ENCODE measurements at regions not wholly inside any gene's neighbourhood (a gene's known extent, or its start where the extent isn't known, plus 50 kb on each side); places are given as distances from the start of the nearest gene placed in this dataset.

DNA sequence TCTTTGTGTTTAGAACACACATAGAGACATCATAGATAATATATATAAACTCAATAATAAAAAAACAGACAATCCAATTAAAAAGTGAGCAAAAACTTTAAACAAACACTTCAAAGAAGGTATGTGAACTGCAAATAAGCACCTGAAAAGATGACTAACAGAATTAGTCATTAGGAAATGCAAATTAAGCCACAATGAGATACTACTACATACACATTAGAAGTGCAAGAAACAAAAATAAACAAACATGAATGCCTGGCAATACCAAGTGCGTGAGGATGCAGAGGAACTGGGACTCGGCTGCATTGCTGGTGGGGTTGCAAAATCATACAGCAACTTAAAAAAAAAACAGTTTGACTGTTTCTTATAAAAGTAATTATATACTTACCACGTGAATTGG lies 799.0 kb downstream of the KCNJ2 start:
- no peak overlapping the region for H3K4me3 ChIP-seq (ENCODE audit: low read length)
- no peaks in the 10 kb centered on the region for H3K36me3 ChIP-seq (ENCODE audit: control insufficient read depth, insufficient read depth, low read length)
- no peak overlapping the region for H3K9ac ChIP-seq (ENCODE audit: low read length)
- no peaks in the 10 kb centered on the region for H3K27me3 ChIP-seq (ENCODE audit: control insufficient read depth, insufficient read depth, low read length)
- no peaks in the 10 kb centered on the region for H3K4me1 ChIP-seq (ENCODE audit: control insufficient read depth, insufficient read depth, low read length)
- no peak overlapping the region for H3K27ac ChIP-seq (ENCODE audit: low read depth, low read length)

DNA sequence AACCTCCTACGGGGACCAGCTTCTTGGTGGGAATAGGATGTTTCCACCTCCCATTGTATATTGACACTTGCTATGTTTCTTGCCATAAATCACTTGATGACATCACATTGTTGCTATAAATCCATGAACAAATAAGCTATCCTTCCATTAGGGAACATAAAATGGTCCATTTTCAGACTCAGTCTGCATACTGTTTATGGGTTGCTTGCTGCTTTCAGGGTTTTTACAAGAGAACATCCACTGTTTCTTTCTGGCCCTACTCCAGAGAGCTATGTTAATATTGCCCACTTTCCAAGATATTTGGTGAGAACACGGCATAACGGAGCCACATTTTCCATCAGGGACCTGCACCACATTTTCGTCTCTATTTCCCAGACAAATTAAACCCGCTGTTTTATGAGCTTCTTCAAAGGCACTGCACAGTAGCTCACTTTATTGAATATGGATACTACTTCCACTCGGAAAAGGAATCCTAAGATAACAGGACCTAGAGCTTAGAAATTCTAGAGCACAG lies 800.2 kb downstream of the KCNJ2 start:
- H3K27ac ChIP-seq (ENCODE audit: low read depth, low read length) = no peak overlapping the region
- no peaks in the 10 kb centered on the region for H3K36me3 ChIP-seq (ENCODE audit: control insufficient read depth, insufficient read depth, low read length)
- H3K27me3 ChIP-seq (ENCODE audit: control insufficient read depth, insufficient read depth, low read length) = no peaks in the 10 kb centered on the region
- H3K4me3 ChIP-seq (ENCODE audit: low read length) = no peak overlapping the region
- H3K9ac ChIP-seq (ENCODE audit: low read length) = no peak overlapping the region
- H3K4me1 ChIP-seq (ENCODE audit: control insufficient read depth, insufficient read depth, low read length) = no peaks in the 10 kb centered on the region

DNA sequence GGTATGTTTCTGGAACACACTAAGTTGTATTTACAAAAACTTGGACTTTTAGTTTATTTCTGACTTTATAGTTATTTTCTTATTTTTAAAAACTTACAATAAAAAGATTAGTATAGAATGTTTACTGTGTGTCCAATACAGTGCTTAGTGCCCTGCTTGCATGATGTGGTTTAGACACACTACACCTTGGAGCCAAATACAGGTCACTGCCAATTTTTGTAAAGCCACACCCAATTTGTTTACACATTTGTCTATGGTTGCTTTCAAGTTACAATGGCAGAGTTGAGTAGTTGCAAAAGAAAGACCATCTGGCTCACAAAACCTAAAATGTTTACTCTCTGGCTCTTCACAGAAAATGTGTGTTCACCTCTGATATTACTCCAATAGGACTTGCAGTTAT lies 807.1 kb downstream of the KCNJ2 start:
- no peak overlapping the region for H3K9ac ChIP-seq (ENCODE audit: low read length)
- no peak overlapping the region for H3K27ac ChIP-seq (ENCODE audit: low read depth, low read length)
- no peaks in the 10 kb centered on the region for H3K4me1 ChIP-seq (ENCODE audit: control insufficient read depth, insufficient read depth, low read length)
- H3K27me3 ChIP-seq (ENCODE audit: control insufficient read depth, insufficient read depth, low read length) = no peaks in the 10 kb centered on the region
- H3K4me3 ChIP-seq (ENCODE audit: low read length) = no peak overlapping the region
- no peaks in the 10 kb centered on the region for H3K36me3 ChIP-seq (ENCODE audit: control insufficient read depth, insufficient read depth, low read length)

DNA sequence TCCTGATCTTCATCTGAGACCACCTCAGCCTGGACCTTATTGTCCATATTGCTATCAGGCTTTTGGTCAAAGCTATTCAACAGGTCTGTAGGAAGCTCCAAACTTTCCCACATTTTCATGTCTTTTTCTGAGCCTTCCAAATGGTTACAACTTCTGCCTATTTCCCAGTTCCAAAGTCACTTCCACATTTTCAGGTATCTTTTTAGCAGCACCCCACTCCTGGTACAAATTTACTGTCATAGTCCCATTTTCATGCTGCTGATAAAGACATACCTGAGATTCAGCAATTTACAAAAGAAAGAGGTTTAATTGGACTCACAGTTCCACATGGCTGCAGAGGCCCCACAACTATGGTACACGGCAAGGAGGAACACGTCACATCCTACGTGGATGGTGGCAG lies 815.5 kb downstream of the KCNJ2 start:
- Histone ChIP-seq H3K9ac (ENCODE audit: low read length) (no peak overlapping the region), H3K27ac (ENCODE audit: low read depth, low read length) (no peak overlapping the region), H3K27me3 (ENCODE audit: control insufficient read depth, insufficient read depth, low read length) (no peaks in the 10 kb centered on the region), H3K4me1 (ENCODE audit: control insufficient read depth, insufficient read depth, low read length) (no peaks in the 10 kb centered on the region), H3K4me3 (ENCODE audit: low read length) (no peak overlapping the region), H3K36me3 (ENCODE audit: control insufficient read depth, insufficient read depth, low read length) (no peaks in the 10 kb centered on the region)

DNA sequence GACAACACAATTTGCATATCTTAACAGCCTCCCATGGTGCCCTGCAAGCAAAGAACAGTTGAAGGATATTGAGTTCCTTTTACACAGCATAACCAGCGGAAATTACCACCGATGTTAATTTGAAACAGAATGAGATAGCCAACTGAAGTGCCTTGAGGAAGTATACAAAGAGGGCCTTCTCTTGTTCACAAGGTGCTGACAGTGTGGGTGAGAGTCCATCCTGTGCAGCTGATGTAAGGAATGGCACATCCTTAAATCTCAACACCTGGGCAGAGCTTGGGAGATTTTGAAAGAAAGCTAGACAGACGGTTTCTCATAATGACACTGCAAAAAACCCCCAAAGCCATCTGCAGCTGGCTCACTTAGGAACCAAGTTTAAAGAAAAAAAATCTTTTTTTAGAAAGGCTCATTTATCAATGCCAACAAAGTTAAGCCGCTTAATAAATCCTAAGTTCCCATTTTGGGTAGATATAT lies 818.6 kb downstream of the KCNJ2 start:
- H3K4me1 ChIP-seq (ENCODE audit: control insufficient read depth, insufficient read depth, low read length) = no peaks in the 10 kb centered on the region
- H3K9ac ChIP-seq (ENCODE audit: low read length) = no peak overlapping the region
- H3K27ac ChIP-seq (ENCODE audit: low read depth, low read length) = no peak overlapping the region
- no peaks in the 10 kb centered on the region for H3K27me3 ChIP-seq (ENCODE audit: control insufficient read depth, insufficient read depth, low read length)
- no peak overlapping the region for H3K4me3 ChIP-seq (ENCODE audit: low read length)
- H3K36me3 ChIP-seq (ENCODE audit: control insufficient read depth, insufficient read depth, low read length) = no peaks in the 10 kb centered on the region

DNA sequence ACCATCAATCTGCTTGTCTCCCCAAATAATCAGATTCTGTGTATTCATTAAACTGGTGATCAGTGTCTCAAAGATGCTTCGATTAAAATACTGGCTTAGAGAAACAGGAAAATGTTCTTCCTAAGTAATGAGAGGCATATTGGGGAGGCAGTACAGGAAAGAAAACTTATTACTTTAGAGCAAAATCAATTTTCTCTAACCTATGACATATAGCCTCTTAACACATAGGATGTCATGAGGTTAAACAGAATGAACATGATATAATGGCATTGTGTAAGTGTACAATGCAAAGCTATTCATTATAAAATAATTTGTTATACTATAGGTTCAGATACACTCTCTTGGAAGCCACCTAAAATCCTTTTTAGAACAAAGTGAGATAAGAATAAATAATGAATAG lies 819.3 kb downstream of the KCNJ2 start:
- Histone ChIP-seq H3K27me3 (ENCODE audit: control insufficient read depth, insufficient read depth, low read length) (no peaks in the 10 kb centered on the region), H3K4me3 (ENCODE audit: low read length) (no peak overlapping the region), H3K27ac (ENCODE audit: low read depth, low read length) (no peak overlapping the region), H3K9ac (ENCODE audit: low read length) (no peak overlapping the region), H3K4me1 (ENCODE audit: control insufficient read depth, insufficient read depth, low read length) (no peaks in the 10 kb centered on the region), H3K36me3 (ENCODE audit: control insufficient read depth, insufficient read depth, low read length) (no peaks in the 10 kb centered on the region)

DNA sequence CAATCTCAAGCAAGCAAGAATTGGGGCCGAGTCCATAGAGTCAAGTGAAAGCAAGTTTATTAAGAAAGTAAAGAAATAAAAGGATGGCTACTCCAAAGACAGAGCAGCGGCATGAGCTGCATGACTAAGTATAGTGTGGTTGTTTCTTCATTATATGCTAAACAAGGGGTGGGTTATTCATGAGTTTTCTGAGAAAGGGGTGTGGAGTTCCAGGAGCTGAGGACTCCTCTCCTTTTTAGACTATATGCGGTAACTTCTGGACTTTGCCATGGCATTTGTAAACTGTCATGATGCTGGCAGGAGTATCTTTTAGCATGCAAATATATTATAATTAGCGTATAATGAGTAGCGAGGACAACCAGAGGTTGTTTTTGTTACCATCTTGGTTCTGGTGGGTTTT lies 819.9 kb downstream of the KCNJ2 start:
- Histone ChIP-seq H3K36me3 (ENCODE audit: control insufficient read depth, insufficient read depth, low read length) (no peaks in the 10 kb centered on the region), H3K27ac (ENCODE audit: low read depth, low read length) (no peak overlapping the region)

DNA sequence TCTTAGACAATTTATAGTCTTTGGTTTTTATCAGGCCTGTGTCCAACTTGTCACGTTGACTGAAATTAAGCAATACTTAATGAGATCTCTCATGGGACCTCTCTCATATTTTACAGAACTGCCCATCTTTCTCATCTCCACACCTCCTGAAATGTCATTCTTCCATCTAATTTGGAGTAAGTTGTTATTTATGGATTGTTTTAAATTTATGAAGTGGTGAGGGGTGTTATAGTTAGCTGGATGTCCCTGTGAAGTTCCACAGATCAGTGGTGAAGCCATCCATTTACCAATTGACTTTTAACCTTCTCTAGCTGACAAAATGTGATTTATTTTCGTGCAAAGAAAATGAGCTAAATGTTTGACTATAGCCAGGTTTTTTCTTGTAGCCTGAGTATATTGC lies 824.9 kb downstream of the KCNJ2 start:
- no peak overlapping the region for H3K27ac ChIP-seq (ENCODE audit: low read depth, low read length)
- no peaks in the 10 kb centered on the region for H3K36me3 ChIP-seq (ENCODE audit: control insufficient read depth, insufficient read depth, low read length)
- no peaks in the 10 kb centered on the region for H3K27me3 ChIP-seq (ENCODE audit: control insufficient read depth, insufficient read depth, low read length)
- no peak overlapping the region for H3K4me3 ChIP-seq (ENCODE audit: low read length)
- H3K4me1 ChIP-seq (ENCODE audit: control insufficient read depth, insufficient read depth, low read length) = no peaks in the 10 kb centered on the region
- H3K9ac ChIP-seq (ENCODE audit: low read length) = no peak overlapping the region

More for the DNA sequence above, 819.9 kb downstream of the KCNJ2 start:
- no peak overlapping the region for H3K4me3 ChIP-seq (ENCODE audit: low read length)
- no peaks in the 10 kb centered on the region for H3K27me3 ChIP-seq (ENCODE audit: control insufficient read depth, insufficient read depth, low read length)
- no peak overlapping the region for H3K9ac ChIP-seq (ENCODE audit: low read length)
- H3K4me1 ChIP-seq (ENCODE audit: control insufficient read depth, insufficient read depth, low read length) = no peaks in the 10 kb centered on the region

DNA sequence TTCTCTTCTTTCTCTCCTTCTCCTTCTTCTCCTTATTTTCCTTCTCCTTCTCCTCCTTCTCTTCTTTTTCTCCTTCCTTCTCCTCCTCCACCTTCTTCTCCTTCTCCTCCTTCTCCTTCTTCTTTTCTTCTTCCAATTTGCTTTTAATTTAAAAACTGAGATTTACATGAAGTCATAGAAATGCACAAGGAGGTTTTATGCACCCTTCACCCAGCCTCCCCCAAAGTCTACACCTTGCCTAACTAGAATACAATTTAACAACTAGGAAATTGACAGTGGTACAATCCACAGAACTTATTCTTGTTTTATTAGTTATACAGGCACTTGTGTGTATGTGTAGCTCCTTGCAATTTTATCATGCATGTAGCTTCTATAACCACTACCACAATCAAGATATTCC lies 826.7 kb downstream of the KCNJ2 start:
- H3K27me3 ChIP-seq (ENCODE audit: control insufficient read depth, insufficient read depth, low read length) = no peaks in the 10 kb centered on the region
- no peak overlapping the region for H3K27ac ChIP-seq (ENCODE audit: low read depth, low read length)
- no peak overlapping the region for H3K9ac ChIP-seq (ENCODE audit: low read length)
- H3K4me3 ChIP-seq (ENCODE audit: low read length) = no peak overlapping the region
- no peaks in the 10 kb centered on the region for H3K36me3 ChIP-seq (ENCODE audit: control insufficient read depth, insufficient read depth, low read length)
- no peaks in the 10 kb centered on the region for H3K4me1 ChIP-seq (ENCODE audit: control insufficient read depth, insufficient read depth, low read length)

DNA sequence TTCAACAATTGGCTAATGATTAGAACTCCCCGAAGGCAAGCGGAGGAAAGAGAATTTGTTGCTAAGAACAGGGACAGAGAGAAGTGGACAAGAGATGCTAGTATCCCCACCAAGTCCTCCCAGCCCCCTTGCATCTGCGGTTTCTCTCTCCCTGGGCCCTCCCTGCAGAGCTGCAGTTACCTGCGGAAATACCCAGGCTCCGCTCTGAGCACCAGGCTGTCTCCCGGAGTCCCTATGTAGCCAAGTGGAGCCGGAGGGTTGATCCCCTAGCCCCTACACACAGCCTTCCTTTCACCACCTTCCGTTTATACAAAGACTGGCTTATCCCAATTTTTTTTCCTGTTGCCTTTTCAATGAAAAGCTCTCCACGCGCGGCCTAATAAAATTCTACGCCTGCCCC lies 834.4 kb downstream of the KCNJ2 start:
- Histone ChIP-seq H3K4me3 (ENCODE audit: low read length) (no peak overlapping the region), H3K36me3 (ENCODE audit: control insufficient read depth, insufficient read depth, low read length) (no peaks in the 10 kb centered on the region), H3K27me3 (ENCODE audit: control insufficient read depth, insufficient read depth, low read length) (no peaks in the 10 kb centered on the region), H3K4me1 (ENCODE audit: control insufficient read depth, insufficient read depth, low read length) (no peaks in the 10 kb centered on the region), H3K27ac (ENCODE audit: low read depth, low read length) (no peak overlapping the region), H3K9ac (ENCODE audit: low read length) (no peak overlapping the region)

DNA sequence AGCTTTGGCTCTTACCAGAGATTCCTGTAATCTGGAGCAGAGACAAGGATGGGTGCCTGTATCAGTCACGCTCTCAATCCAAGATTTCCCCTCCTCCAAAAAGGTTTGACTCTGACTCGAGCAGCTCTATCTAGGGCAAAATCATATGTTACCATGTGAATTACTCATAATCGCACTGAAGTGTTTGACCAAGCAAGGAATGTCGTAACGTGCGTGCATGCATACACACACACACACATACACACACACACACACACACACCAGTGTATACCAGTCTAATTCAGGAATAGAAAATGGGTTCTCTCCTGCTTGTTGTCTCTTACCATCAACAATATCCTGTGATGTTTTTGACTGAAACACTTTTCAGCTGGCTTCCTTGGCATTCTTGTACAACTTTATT lies 835.1 kb downstream of the KCNJ2 start:
- H3K27ac ChIP-seq (ENCODE audit: low read depth, low read length) = no peak overlapping the region
- no peaks in the 10 kb centered on the region for H3K36me3 ChIP-seq (ENCODE audit: control insufficient read depth, insufficient read depth, low read length)
- H3K4me3 ChIP-seq (ENCODE audit: low read length) = no peak overlapping the region
- no peaks in the 10 kb centered on the region for H3K4me1 ChIP-seq (ENCODE audit: control insufficient read depth, insufficient read depth, low read length)
- H3K9ac ChIP-seq (ENCODE audit: low read length) = no peak overlapping the region
- H3K27me3 ChIP-seq (ENCODE audit: control insufficient read depth, insufficient read depth, low read length) = no peaks in the 10 kb centered on the region

DNA sequence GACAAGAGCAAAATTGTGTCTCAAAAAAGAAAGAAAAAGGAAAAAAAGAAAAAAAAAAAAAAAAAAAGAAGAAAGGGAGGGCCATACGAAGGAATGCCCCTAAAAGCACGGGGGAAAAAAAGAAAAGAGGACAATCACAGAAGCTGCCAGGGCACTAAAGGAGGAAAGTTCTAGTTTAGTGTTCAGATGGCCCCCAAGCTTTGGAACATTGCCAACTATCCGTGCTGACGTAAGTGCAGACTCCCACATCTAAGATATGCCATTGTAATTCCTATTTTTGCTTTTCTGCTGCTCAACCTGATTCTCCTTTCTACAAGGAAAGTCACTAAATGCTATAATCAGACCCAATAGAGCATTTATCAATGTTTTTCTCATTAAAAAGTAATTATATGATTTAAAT lies 842.1 kb downstream of the KCNJ2 start:
- no peak overlapping the region for H3K27ac ChIP-seq (ENCODE audit: low read depth, low read length)
- H3K4me3 ChIP-seq (ENCODE audit: low read length) = no peak overlapping the region
- no peaks in the 10 kb centered on the region for H3K36me3 ChIP-seq (ENCODE audit: control insufficient read depth, insufficient read depth, low read length)
- H3K4me1 ChIP-seq (ENCODE audit: control insufficient read depth, insufficient read depth, low read length) = no peaks in the 10 kb centered on the region
- no peak overlapping the region for H3K9ac ChIP-seq (ENCODE audit: low read length)
- H3K27me3 ChIP-seq (ENCODE audit: control insufficient read depth, insufficient read depth, low read length) = no peaks in the 10 kb centered on the region

DNA sequence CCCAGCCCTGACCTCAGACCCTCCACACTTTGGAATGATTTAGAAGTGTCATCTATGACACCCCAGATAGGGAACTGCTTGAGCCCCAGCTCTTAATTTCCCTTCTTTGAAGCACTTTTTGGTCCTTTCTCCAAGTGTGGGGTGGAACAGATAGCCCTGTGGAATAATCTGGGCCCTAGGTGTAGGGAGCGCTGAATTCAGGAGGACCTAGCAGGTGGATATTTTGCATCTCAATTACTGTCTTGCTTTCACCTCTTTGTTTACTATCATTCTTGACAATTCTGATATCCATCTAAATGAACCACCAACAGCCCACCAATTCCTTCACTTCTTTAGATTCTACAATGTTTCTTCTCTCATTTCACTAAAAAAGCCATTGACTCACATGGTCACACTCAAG lies 850.4 kb downstream of the KCNJ2 start:
- H3K27ac ChIP-seq (ENCODE audit: low read depth, low read length) = no peak overlapping the region
- no peaks in the 10 kb centered on the region for H3K4me1 ChIP-seq (ENCODE audit: control insufficient read depth, insufficient read depth, low read length)
- H3K4me3 ChIP-seq (ENCODE audit: low read length) = no peak overlapping the region
- H3K27me3 ChIP-seq (ENCODE audit: control insufficient read depth, insufficient read depth, low read length) = no peaks in the 10 kb centered on the region
- no peaks in the 10 kb centered on the region for H3K36me3 ChIP-seq (ENCODE audit: control insufficient read depth, insufficient read depth, low read length)
- H3K9ac ChIP-seq (ENCODE audit: low read length) = no peak overlapping the region
